GM18517 (cell line): ENCODE measurements at regions not wholly inside any gene's neighbourhood (a gene's known extent, or its start where the extent isn't known, plus 50 kb on each side); places are given as distances from the start of the nearest gene placed in this dataset.
"Not testable (repeated sequence)": the region's sequence is repeated elsewhere in the genome, so short reads cannot be mapped to it uniquely, and the experiment has no call there.

ENCODE experiments used
- ATAC-seq: cut with Tn5 transposase; IDR thresholded peaks from one replicate; pipeline ENCODE4 v1.9.1; 2021; ENCODE audit warnings: mild to moderate bottlenecking, moderate library complexity; ENCODE audit not compliant: unreplicated experiment

- ATAC-seq = no peak
Measured at GRCh38 chr4:97027728-97028410, 1115.4 kb downstream of the STPG2 start.

DNA sequence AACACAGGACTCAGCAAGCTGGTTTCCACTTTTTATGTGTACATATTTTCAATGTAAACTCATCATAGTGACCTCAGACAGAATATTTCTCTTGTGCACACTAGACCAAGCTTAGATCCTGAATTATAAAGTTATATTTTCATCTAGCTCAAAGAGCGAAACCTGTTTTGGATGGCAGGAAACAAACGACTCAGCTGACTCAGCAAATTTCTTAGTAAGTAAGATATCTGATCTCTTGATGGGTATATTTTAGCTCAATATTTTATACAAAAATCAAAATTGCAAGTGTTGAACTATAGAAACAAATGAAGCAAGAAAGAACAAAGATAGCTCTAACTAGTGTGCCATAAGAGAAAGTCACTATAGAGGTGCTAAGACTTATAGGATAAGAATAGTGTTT lies 1114.5 kb downstream of the STPG2 start:
- no peak for ATAC-seq

- not testable (repeated sequence) for ATAC-seq
Measured at GRCh38 chr4:97037411-97038145, 1105.7 kb downstream of the STPG2 start.

DNA sequence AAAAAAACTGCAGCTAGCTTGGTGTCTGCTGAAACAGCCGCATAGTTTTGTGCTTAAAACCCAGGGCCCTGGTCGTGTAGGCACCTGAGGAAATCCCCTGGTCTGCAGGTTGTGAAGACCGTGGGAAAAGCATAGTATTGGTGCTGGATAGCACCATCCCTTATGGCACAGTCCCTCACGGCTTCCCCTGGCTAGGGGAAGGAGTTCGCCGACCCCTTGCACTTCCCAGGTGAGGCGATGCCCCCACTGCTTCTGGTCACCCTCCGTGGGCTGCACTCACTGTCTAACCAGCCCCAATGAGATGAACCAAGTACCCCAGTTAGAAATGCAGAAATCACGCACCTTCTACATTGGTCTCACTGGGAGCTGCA lies 1105.1 kb downstream of the STPG2 start:
- ATAC-seq = no peak

DNA sequence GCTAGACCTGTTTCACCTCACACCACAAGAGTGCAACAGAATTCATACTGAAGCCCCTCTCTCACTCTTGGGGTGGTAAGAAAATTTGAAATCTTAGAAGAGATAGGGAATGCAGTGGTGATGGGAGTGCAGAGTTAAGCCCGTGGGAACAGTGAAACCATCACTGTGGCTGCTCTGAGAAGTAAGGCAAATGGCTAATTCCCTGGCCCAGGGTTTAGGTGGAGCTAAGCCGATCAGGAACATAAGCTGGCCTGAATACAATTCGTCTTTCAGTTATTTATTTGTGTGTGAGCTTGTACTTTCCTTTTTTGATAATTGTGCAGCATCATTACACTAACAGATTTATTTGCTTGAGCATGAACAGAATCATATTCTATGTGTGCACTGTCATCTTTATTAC lies 1070.6 kb downstream of the STPG2 start:
- ATAC-seq = no peak

DNA sequence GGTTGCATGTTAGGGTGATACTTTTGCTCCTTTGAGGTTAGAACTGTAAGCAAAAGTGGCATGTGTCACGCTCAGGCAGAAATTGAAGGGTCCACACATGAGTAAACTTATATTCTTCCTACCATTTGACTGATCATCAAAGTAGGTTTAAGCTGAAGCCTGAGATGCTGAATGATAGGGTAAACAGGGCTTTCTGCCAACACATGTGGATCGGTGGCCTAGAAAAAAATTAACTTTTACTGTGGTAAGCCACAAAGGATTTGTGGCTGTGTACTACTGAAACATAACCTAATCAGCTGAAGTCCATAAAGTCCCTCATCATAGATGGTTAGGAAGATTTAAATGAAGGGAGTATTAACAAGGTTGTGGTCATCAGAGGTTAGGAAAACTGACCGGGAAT lies 1070.1 kb downstream of the STPG2 start:
- ATAC-seq = no peak

- ATAC-seq = no peak
Measured at GRCh38 chr4:97074531-97074930, 1068.7 kb downstream of the STPG2 start.

- no peak for ATAC-seq
Measured at GRCh38 chr4:97081951-97082350, 1061.3 kb downstream of the STPG2 start.

DNA sequence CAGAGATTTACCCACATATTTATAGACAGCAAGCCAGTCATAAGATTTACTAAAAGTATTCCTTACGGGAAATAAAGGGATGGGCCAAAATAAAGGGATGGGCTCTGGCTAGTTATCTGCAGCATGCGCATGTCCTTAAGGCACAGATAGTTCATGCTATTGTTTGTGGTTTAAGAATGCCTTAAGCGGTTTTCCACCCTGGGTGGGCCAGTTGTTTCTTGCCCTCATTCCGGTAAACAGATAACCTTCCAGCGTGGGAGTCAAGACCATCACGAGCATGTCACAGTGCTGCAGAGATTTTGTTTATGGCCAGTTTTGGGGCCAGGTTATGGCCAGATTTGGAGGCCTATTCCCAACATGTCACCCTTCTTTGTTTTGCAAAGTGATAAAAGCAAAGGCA lies 1046.2 kb downstream of the STPG2 start:
- ATAC-seq = not testable (repeated sequence)

- not testable (repeated sequence) for ATAC-seq
Measured at GRCh38 chr4:97101171-97101570, 1042.1 kb downstream of the STPG2 start.

- ATAC-seq = no peak
Measured at GRCh38 chr4:97103252-97103651, 1040.0 kb downstream of the STPG2 start.

- ATAC-seq = no peak
Measured at GRCh38 chr4:97104006-97104405, 1039.3 kb downstream of the STPG2 start.

DNA sequence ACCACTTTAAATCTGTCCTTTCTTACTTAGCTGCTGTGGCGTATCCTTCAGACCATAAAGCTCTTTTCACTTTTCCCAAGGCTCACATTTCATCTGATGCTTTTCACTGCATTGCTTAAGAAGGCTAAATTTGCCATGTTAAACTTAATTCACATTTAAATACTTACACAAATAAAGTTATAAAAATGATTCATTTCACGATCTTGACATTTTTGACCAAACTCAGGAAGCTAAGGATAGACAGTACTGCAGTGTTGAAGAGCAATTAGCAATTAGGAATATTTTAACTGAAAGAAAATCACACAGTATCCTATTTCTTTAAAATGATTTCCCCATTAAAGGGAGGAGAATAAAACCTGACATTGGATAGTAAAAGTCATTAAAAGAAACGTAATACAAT lies 1038.6 kb downstream of the STPG2 start:
- ATAC-seq = no peak

- no peak for ATAC-seq
Measured at GRCh38 chr4:97105347-97106099, 1037.8 kb downstream of the STPG2 start.

DNA sequence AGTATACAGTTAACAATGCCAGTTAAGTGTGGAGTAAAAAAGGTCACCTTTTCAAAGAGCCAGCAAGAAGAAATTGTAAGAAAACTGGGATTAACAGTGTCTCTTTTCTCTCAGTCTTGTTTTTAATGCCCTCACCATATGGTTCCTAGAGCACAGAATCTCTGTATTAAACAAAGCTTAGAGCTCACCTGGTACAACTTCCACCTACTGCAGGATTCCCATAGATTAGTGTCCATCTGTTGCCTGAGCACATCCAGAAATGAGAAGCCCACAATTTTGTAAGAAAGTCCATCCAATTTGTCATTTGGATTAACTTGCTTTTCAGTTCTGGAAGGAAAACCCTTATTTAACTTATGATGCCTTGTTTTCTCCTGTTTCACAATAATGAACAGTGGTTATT lies 1037.1 kb downstream of the STPG2 start:
- no peak for ATAC-seq

DNA sequence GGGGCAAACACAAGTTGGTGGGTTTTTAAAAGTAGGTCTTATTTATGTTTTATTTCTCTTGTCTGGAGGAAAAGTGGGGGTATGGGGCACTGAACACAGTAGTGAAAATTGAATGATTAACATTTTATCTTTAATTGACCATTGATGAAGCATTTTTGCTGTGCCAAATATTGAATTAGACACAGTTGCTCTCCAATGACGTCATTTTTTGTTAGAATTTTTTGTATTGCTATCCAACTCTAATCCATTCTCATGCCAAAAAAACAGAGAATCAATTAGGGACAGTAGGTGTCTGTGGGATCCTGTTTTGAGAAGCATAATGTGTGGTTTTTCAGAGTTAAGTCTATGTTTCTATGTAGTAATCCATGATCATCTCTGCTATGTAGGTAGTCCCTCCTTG lies 1032.8 kb downstream of the STPG2 start:
- ATAC-seq = no peak

- no peak for ATAC-seq
Measured at GRCh38 chr4:97116511-97116910, 1026.8 kb downstream of the STPG2 start.

GRCh38 chr4:97121493-97121892 lies 1021.8 kb downstream of the STPG2 start:
- no peak for ATAC-seq

- ATAC-seq = no peak
Measured at GRCh38 chr4:97123573-97123972, 1019.7 kb downstream of the STPG2 start.

DNA sequence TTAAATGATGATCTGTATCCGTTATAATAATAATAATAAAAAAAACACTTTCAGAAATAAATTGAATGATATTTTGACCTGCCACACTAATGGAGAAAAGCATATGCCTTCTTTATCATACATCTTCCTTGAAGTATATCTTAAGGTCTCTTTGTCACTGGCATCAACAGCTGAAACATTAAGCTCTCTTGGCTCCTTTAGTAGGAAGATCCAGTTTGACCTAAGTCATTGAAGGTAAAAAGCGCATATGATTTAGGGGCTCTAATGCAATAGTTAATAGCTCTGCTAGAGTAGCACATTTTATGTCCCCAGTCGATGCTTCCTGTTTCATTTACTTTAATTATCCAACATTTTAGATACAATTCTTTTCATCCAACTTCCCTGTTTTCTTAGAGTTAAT lies 1010.8 kb downstream of the STPG2 start:
- ATAC-seq = no peak

DNA sequence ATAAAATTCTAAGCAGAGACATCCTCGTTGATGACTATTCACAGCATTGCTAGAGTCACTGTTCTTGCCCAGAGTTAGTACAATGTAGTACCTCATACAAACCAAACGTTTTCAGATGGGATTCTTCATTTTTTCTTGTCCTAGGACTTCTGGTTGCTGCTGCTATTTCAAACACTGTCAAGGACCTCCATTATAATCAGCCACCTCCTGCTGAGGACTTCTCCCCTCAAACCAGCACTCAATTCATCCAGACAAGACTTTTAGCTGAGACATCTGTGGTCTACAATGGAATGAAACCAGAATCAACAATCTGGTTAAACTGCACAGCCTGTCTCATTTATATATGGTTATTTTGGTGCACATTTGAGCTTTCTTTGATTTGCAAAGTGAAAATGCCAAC lies 1008.8 kb downstream of the STPG2 start:
- ATAC-seq = no peak

GRCh38 chr4:97139791-97140190 lies 1003.5 kb downstream of the STPG2 start:
- ATAC-seq = no peak
